ENCODE measurements at regions not wholly inside any gene's neighbourhood (a gene's known extent, or its start where the extent isn't known, plus 50 kb on each side); places are given as distances from the start of the nearest gene placed in this dataset.
"Not testable (repeated sequence)": the region's sequence is repeated elsewhere in the genome, so short reads cannot be mapped to it uniquely, and the experiment has no call there.

DNA sequence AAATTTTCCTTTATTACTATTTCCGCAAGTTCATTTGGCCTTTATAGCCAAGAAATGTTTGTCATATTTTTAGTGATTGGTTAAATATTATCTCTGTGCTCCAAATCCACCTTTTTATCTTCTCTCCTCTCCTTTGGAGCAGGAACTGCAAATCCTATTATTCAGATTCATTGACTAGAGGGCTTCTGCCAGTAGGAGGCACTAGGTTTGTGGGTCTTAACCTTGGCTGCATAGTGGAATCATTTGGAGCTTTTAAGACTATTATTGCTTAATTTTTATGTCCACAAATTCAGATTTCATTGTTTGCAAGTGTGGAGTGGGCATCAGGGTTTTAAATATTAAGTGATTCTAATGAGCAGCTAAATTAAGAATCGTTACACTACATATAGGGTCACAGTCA lies 75.3 kb upstream of the SYT10 start:
- DNase-seq (ENCODE audit: low read depth) = no peak
- TF ChIP-seq, protein P1, sequence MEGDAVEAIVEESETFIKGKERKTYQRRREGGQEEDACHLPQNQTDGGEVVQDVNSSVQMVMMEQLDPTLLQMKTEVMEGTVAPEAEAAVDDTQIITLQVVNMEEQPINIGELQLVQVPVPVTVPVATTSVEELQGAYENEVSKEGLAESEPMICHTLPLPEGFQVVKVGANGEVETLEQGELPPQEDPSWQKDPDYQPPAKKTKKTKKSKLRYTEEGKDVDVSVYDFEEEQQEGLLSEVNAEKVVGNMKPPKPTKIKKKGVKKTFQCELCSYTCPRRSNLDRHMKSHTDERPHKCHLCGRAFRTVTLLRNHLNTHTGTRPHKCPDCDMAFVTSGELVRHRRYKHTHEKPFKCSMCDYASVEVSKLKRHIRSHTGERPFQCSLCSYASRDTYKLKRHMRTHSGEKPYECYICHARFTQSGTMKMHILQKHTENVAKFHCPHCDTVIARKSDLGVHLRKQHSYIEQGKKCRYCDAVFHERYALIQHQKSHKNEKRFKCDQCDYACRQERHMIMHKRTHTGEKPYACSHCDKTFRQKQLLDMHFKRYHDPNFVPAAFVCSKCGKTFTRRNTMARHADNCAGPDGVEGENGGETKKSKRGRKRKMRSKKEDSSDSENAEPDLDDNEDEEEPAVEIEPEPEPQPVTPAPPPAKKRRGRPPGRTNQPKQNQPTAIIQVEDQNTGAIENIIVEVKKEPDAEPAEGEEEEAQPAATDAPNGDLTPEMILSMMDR (conservative IDR thresholded peaks at IDR 0.05; ENCODE audit: low read length) = no peak
- no peak overlapping the region for H3K4me3 ChIP-seq (ENCODE audit: low read length)

DNA sequence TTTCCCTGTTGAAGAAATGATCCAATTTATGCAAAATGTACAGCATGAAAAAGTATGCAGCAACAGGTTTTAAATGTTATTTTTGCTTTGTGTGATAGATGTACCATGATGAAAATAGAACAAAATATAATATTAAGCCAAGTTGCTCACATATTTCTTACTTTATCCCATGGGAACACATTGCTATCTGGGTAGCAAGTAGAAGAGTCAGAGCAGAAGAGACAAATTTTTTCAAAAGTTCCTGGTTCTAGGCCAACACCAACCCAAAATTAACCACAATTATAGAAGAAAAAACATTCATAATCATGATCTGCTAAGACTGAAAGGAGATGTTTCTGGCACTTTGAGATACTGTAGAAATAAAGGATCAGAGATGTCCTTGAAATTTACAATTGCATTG lies 79.9 kb upstream of the SYT10 start:
- no peak for DNase-seq (ENCODE audit: low read depth)
- TF ChIP-seq, protein P1 (conservative IDR thresholded peaks at IDR 0.05; ENCODE audit: low read length) = no peak
- no peak overlapping the region for H3K4me3 ChIP-seq (ENCODE audit: low read length)

DNA sequence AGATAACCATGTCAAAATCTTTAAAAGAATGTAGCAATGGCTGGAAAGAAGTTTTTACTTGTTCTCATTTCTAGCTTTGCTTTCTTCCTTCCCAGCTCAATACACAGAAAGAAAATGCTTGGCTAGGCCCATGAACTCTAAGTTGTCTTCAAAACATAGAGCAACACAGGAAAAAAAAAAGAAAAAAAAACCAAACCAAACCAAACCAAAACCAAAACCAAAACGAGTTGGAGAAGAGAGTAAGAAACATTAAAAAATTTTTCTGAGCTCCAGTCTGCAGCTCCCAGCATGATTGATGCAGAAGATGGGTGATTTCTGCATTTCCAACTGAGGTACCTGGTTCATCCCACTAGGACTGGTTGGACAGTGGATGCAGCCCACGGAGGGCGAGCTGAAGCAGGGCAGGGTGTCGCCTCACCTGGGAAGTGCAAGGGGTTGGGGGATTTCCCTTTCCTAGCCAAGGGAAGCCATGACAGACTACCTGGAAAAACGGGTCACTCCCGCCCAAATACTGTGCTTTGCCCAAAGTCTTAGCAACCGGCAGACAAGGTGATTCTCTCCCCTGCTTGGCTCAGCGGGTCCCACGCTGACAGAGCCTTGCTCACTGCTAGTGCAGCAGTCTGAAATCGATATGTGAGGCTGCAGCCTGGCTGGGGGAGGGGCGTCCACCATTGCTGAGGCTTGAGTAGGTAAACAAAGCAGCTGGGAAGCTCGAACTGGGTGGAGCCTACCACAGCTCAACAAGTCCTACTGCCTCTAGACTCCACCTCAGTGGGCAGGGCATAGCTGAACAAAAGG lies 81.1 kb upstream of the SYT10 start:
- DNase-seq (ENCODE audit: low read depth); H3K4me3 ChIP-seq (ENCODE audit: low read length): not testable (repeated sequence)

DNA sequence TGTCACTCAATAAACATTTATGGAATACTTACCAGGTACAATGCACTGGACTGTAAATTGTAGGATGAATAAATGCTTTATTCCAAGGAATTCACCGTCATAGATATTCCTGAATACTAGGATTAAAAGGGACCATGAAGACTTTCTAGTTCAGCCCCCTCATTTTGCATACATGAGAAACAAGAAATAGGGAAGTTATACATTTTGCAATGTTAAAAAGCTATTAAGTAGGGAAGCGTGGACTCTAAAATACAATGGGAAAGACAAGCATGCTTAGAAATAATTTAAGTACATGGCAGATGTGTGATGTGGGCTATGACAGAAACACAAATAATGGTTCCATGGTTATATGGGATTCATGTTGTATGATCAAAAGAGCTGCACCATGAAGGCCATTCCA lies 89.4 kb upstream of the SYT10 start:
- H3K4me3 ChIP-seq (ENCODE audit: low read length) = no peak overlapping the region
- no peak for DNase-seq (ENCODE audit: low read depth)
- TF ChIP-seq, protein P1 (conservative IDR thresholded peaks at IDR 0.05; ENCODE audit: low read length) = no peak

DNA sequence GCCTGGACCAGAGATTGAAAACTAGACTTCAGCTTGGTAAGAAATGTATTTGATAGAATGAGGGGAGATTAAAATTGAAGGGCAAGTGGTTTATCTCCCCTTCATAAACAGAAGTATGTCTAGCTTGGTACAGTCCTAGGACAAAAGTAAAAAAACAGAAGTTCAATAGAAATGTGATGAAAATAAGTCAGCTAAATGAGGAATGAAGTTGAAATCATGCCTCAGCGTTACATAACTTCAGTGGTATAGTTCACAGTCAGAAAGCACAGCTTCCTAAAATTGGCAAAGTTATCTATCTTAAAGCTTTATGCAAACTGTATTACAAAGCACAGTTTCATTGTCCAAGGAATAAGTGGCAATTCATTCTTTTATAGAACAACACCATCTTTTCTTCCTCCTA lies 90.2 kb upstream of the SYT10 start:
- TF ChIP-seq, protein P1 (conservative IDR thresholded peaks at IDR 0.05; ENCODE audit: low read length) = no peak
- H3K4me3 ChIP-seq (ENCODE audit: low read length) = no peak overlapping the region
- DNase-seq (ENCODE audit: low read depth) = no peak

DNA sequence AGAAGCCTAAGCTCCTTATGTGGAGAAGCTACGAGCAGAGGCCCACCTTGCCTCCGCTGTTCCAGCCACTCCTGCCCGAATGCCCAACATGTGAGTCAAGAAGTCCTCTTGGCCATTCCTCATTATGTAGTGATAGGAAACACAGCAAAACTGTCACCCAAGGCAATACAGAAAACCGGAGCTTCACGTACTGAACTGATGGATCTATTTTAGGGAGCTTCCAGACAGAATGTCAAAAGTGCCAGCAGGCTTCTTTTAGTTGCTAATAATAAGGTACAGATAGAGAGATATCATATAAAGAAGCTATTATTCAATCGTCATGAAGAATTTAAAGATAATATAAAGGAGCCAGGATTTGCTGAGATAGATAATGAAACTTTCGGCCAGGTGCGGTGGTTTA lies 91.6 kb upstream of the SYT10 start:
- no peak overlapping the region for H3K4me3 ChIP-seq (ENCODE audit: low read length)
- no peak for DNase-seq (ENCODE audit: low read depth)
- TF ChIP-seq, protein P1 (conservative IDR thresholded peaks at IDR 0.05; ENCODE audit: low read length) = no peak

DNA sequence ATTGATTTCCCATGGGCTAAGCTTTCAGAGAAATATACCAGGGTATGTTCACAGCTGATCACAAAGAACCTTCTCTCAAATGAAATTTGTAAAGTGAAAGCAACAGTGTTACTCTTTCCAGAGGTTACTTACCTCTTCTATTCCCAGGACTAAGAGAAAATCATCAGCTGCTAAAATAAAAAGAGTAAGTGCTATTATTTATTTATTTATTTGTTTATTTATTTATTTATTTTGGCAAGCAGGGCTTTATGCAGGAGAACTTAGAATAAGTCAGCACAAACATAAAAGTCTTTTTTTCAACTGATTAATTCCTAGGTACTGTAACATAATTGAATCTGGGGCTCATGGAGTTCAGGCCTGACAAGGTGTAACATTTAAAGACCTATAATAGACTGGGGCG lies 93.9 kb upstream of the SYT10 start:
- no peak overlapping the region for H3K4me3 ChIP-seq (ENCODE audit: low read length)
- TF ChIP-seq, protein P1 (conservative IDR thresholded peaks at IDR 0.05; ENCODE audit: low read length) = no peak
- DNase-seq (ENCODE audit: low read depth) = no peak

All from AG10803 (cell line).